ENCODE measurements at regions not wholly inside any gene's neighbourhood (a gene's known extent, or its start where the extent isn't known, plus 50 kb on each side); places are given as distances from the start of the nearest gene placed in this dataset.

DNA sequence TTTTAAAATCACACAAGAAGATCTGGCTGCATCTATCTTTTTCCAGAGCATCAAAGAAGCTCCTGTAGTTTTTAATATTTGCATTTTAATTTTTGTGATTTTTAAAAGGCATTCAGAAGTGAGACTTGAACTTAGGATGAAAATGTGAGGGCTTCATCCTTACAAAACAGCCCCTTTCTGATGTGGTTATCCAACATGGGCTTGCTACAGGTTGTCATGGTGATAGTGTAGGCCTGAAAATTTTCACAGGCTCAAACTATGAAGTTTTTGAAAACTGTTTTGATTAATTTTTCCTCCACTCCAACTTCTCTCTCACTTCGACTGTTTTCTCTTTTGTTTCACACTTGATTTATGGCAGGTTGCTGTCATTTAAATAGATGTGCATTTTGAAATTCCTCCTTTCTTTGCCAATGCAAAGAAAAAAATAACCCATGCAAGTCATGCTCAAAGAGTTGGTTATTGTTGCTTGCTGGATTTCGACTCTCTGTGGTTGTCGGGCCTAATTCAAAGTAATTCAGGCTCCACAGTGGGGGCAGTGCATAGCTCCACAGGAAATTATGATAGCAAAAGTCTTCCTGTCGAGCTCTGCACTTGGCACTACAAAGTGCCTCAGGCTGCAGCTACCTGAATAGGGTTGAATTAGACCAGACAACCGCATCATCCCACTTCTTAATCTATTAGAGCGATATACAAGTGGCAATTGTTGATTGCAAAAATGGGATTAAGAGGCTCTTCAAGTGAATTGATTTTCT, 201.0 kb upstream of the GPR101 start:
- ChIA-PET POLR2A (no interaction called here), CTCF (no interaction called here)
- intact Hi-C loops (cut with micrococcal nuclease; ENCODE audit: unreplicated experiment) (no loop called here), in situ Hi-C loops (cut with HindIII; ENCODE audit: low pct_unique_long_range_greater_than_20kb, low sequenced_read_pairs) (no loop called here)
- Histone ChIP-seq H3K9me3 (ENCODE audit: control insufficient read depth, insufficient read depth, low read depth, low read length) (no peaks in the 10 kb centered on the region), H3K27me3 (ENCODE audit: control insufficient read depth, insufficient read depth, low read length) (peaks cover 2% of the 10 kb centered on the region; the same call in 1 of the 2 replicates), H3K27ac (ENCODE audit: low read length) (no peak overlapping the region), H3K4me3 (ENCODE audit: low read depth in 2 of 2, low read length in 2 of 2) (no peak overlapping the region), H3K4me1 (ENCODE audit: control insufficient read depth, insufficient read depth, low read length) (no peaks in the 10 kb centered on the region), H3K36me3 (ENCODE audit: control insufficient read depth, insufficient read depth, low read length) (no peaks in the 10 kb centered on the region)
- TF ChIP-seq POLR2AphosphoS5 (IDR thresholded peaks at IDR 0.05; ENCODE audit: low read depth, low read length) (no peak), SIN3A (IDR thresholded peaks at IDR 0.05; ENCODE audit: borderline replicate concordance, insufficient read depth, low read depth, low read length) (no peak), TCF7L2 (IDR thresholded peaks at IDR 0.05; ENCODE audit: low read depth, low read length) (no peak)
- TF ChIP-seq, protein P1, sequence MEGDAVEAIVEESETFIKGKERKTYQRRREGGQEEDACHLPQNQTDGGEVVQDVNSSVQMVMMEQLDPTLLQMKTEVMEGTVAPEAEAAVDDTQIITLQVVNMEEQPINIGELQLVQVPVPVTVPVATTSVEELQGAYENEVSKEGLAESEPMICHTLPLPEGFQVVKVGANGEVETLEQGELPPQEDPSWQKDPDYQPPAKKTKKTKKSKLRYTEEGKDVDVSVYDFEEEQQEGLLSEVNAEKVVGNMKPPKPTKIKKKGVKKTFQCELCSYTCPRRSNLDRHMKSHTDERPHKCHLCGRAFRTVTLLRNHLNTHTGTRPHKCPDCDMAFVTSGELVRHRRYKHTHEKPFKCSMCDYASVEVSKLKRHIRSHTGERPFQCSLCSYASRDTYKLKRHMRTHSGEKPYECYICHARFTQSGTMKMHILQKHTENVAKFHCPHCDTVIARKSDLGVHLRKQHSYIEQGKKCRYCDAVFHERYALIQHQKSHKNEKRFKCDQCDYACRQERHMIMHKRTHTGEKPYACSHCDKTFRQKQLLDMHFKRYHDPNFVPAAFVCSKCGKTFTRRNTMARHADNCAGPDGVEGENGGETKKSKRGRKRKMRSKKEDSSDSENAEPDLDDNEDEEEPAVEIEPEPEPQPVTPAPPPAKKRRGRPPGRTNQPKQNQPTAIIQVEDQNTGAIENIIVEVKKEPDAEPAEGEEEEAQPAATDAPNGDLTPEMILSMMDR (IDR thresholded peaks at IDR 0.05) = no peak
- TF ChIP-seq, protein P2, sequence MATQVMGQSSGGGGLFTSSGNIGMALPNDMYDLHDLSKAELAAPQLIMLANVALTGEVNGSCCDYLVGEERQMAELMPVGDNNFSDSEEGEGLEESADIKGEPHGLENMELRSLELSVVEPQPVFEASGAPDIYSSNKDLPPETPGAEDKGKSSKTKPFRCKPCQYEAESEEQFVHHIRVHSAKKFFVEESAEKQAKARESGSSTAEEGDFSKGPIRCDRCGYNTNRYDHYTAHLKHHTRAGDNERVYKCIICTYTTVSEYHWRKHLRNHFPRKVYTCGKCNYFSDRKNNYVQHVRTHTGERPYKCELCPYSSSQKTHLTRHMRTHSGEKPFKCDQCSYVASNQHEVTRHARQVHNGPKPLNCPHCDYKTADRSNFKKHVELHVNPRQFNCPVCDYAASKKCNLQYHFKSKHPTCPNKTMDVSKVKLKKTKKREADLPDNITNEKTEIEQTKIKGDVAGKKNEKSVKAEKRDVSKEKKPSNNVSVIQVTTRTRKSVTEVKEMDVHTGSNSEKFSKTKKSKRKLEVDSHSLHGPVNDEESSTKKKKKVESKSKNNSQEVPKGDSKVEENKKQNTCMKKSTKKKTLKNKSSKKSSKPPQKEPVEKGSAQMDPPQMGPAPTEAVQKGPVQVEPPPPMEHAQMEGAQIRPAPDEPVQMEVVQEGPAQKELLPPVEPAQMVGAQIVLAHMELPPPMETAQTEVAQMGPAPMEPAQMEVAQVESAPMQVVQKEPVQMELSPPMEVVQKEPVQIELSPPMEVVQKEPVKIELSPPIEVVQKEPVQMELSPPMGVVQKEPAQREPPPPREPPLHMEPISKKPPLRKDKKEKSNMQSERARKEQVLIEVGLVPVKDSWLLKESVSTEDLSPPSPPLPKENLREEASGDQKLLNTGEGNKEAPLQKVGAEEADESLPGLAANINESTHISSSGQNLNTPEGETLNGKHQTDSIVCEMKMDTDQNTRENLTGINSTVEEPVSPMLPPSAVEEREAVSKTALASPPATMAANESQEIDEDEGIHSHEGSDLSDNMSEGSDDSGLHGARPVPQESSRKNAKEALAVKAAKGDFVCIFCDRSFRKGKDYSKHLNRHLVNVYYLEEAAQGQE (IDR thresholded peaks at IDR 0.05; ENCODE audit: insufficient read depth in 1 of 2, low read depth in 2 of 2, low read length in 1 of 2) = no peak
- BruUV-seq (replicated peaks) = no TSS peak
- DNase-seq (ENCODE audit: low read depth, low spot score) (no peak), ATAC-seq (no peak)

GRCh38 chrX:137233478-137233877, 199.7 kb upstream of the GPR101 start:
- no TSS peak for BruUV-seq (replicated peaks)
- in situ Hi-C loops (cut with HindIII; ENCODE audit: low pct_unique_long_range_greater_than_20kb, low sequenced_read_pairs) = no loop called here
- no peak overlapping the region for H3K4me3 ChIP-seq (ENCODE audit: low read depth in 2 of 2, low read length in 2 of 2)
- H3K36me3 ChIP-seq (ENCODE audit: control insufficient read depth, insufficient read depth, low read length) = no peaks in the 10 kb centered on the region
- intact Hi-C loops (cut with micrococcal nuclease; ENCODE audit: unreplicated experiment) = no loop called here
- CTCF ChIA-PET = no interaction called here
- DNase-seq (ENCODE audit: low read depth, low spot score) (no peak), ATAC-seq (no peak)
- POLR2A ChIA-PET = no interaction called here
- no peaks in the 10 kb centered on the region for H3K4me1 ChIP-seq (ENCODE audit: control insufficient read depth, insufficient read depth, low read length)
- no peaks in the 10 kb centered on the region for H3K9me3 ChIP-seq (ENCODE audit: control insufficient read depth, insufficient read depth, low read depth, low read length)
- peaks cover 4% of the 10 kb centered on the region; the same call in 1 of the 2 replicates for H3K27me3 ChIP-seq (ENCODE audit: control insufficient read depth, insufficient read depth, low read length)
- TF ChIP-seq, protein P1 (IDR thresholded peaks at IDR 0.05) = no peak
- TF ChIP-seq, protein P2 (IDR thresholded peaks at IDR 0.05; ENCODE audit: insufficient read depth in 1 of 2, low read depth in 2 of 2, low read length in 1 of 2) = no peak
- TF ChIP-seq TCF7L2 (IDR thresholded peaks at IDR 0.05; ENCODE audit: low read depth, low read length) (no peak), POLR2AphosphoS5 (IDR thresholded peaks at IDR 0.05; ENCODE audit: low read depth, low read length) (no peak), SIN3A (IDR thresholded peaks at IDR 0.05; ENCODE audit: borderline replicate concordance, insufficient read depth, low read depth, low read length) (no peak)
- H3K27ac ChIP-seq (ENCODE audit: low read length) = no peak overlapping the region
